ENCODE measurements at regions not wholly inside any gene's neighbourhood (a gene's known extent, or its start where the extent isn't known, plus 50 kb on each side); places are given as distances from the start of the nearest gene placed in this dataset.

- no peak for DNase-seq
Observed at GRCh38 chr12:89181271-89181920, 170.9 kb downstream of the DUSP6 start.

- no peak for DNase-seq
Observed at GRCh38 chr12:89180496-89180895, 171.8 kb downstream of the DUSP6 start.

- DNase-seq = no peak
Observed at GRCh38 chr12:89179983-89180382, 172.3 kb downstream of the DUSP6 start.

GRCh38 chr12:89179245-89179644 lies 173.1 kb downstream of the DUSP6 start:
- no peak for DNase-seq

- no peak for DNase-seq
Observed at GRCh38 chr12:89177802-89178395, 174.4 kb downstream of the DUSP6 start.

GRCh38 chr12:89176676-89177075 lies 175.6 kb downstream of the DUSP6 start:
- DNase-seq = no peak

GRCh38 chr12:89173678-89174077 lies 178.6 kb downstream of the DUSP6 start:
- DNase-seq = no peak

- no peak for DNase-seq
Observed at GRCh38 chr12:89173096-89173495, 179.2 kb downstream of the DUSP6 start.

GRCh38 chr12:89172224-89172623 lies 180.1 kb downstream of the DUSP6 start:
- DNase-seq = no peak

GRCh38 chr12:89169321-89169720 lies 183.0 kb downstream of the DUSP6 start:
- no peak for DNase-seq

- DNase-seq = no peak
Observed at GRCh38 chr12:89167986-89168385, 184.3 kb downstream of the DUSP6 start.

- no peak for DNase-seq
Observed at GRCh38 chr12:89166525-89166934, 185.8 kb downstream of the DUSP6 start.

- no peak for DNase-seq
Observed at GRCh38 chr12:89166121-89166520, 186.2 kb downstream of the DUSP6 start.

- DNase-seq = no peak
Observed at GRCh38 chr12:89165703-89166102, 186.6 kb downstream of the DUSP6 start.

GRCh38 chr12:89163918-89164317 lies 188.4 kb downstream of the DUSP6 start:
- DNase-seq = no peak

- DNase-seq = no peak
Observed at GRCh38 chr12:89162589-89163261, 189.6 kb downstream of the DUSP6 start.

GRCh38 chr12:89161557-89161956 lies 190.7 kb downstream of the DUSP6 start:
- no peak for DNase-seq

- DNase-seq = no peak
Observed at GRCh38 chr12:89160716-89161123, 191.6 kb downstream of the DUSP6 start.

- DNase-seq = no peak
Observed at GRCh38 chr12:89157413-89157812, 194.9 kb downstream of the DUSP6 start.

GRCh38 chr12:89156862-89157262 lies 195.4 kb downstream of the DUSP6 start:
- no peak for DNase-seq

- no peak for DNase-seq
Observed at GRCh38 chr12:89156340-89156739, 196.0 kb downstream of the DUSP6 start.

- no peak for DNase-seq
Observed at GRCh38 chr12:89155826-89156225, 196.5 kb downstream of the DUSP6 start.

GRCh38 chr12:89154743-89155499 lies 197.4 kb downstream of the DUSP6 start:
- no peak for DNase-seq

- DNase-seq = no peak
Observed at GRCh38 chr12:89153341-89153740, 199.0 kb downstream of the DUSP6 start.
